ENCODE measurements at regions not wholly inside any gene's neighbourhood (a gene's known extent, or its start where the extent isn't known, plus 50 kb on each side); places are given as distances from the start of the nearest gene placed in this dataset.

GRCh38 chrX:925652-926061 lies 286.8 kb downstream of the CRLF2 start (continued):
- no peak for TF ChIP-seq CTCF (conservative IDR thresholded peaks at IDR 0.05; ENCODE audit: low read depth in 2 of 2)
- no peak for TF ChIP-seq REST (IDR thresholded peaks at IDR 0.05; ENCODE audit: unreplicated experiment)
- TF ChIP-seq EZH2phosphoT487 (IDR thresholded peaks at IDR 0.05; ENCODE audit: unreplicated experiment): no peak

GRCh38 chrX:925094-925493 lies 287.4 kb downstream of the CRLF2 start:
- no peak overlapping the region for H3K4me3 Mint-ChIP-seq

More at GRCh38 chrX:925094-925493, 287.4 kb downstream of the CRLF2 start:
- Histone ChIP-seq H3K27ac (ENCODE audit: low read depth) (no peak overlapping the region), H3K4me2 (no peak overlapping the region), H3K27me3 (ENCODE audit: insufficient read depth) (no peaks in the 10 kb centered on the region), H3K9me2 (ENCODE audit: insufficient read depth) (no peaks in the 10 kb centered on the region), H2AFZ (no peak overlapping the region), H3K79me2 (replicated peaks; ENCODE audit: insufficient read depth) (no peaks in the 10 kb centered on the region), H3K4me1 (ENCODE audit: insufficient read depth) (no peaks in the 10 kb centered on the region), H3F3A (replicated peaks; ENCODE audit: low read depth) (no peaks in the 10 kb centered on the region), H3K4me3 (no peak overlapping the region), H4K20me1 (replicated peaks; ENCODE audit: insufficient read depth) (no peaks in the 10 kb centered on the region), H3K36me3 (ENCODE audit: insufficient read depth) (no peaks in the 10 kb centered on the region)
- Mint-ChIP-seq H3K27me3 (ENCODE audit: insufficient read depth, low read depth, poor library complexity) (peaks cover 2% of the 10 kb centered on the region), H3K9me3 (peaks cover 13% of the 10 kb centered on the region), H3K36me3 (ENCODE audit: low read depth) (peaks cover 15% of the 10 kb centered on the region), H3K27ac (no peak overlapping the region), H3K4me1 (no peaks in the 10 kb centered on the region)
- TF ChIP-seq EZH2phosphoT487 (IDR thresholded peaks at IDR 0.05; ENCODE audit: unreplicated experiment) (no peak), REST (IDR thresholded peaks at IDR 0.05; ENCODE audit: unreplicated experiment) (no peak), CREB1 (CRISPR knock-in tag; IDR thresholded peaks at IDR 0.05; ENCODE audit: low read depth) (no peak), ZNF331 (CRISPR knock-in tag; IDR thresholded peaks at IDR 0.05; ENCODE audit: low read depth) (no peak), ZNF114 (CRISPR knock-in tag; IDR thresholded peaks at IDR 0.05) (no peak), CTCF (conservative IDR thresholded peaks at IDR 0.05; ENCODE audit: low read depth in 2 of 2) (no peak), EZH2 (IDR thresholded peaks at IDR 0.05; ENCODE audit: low read depth, unreplicated experiment) (no peak), NANOG (IDR thresholded peaks at IDR 0.05; ENCODE audit: borderline replicate concordance) (no peak)
- ATAC-seq (no peak), DNase-seq (ENCODE audit: low spot score) (no peak)

All from GM23338 (cell line).